Glutamatergic neuron (in vitro differentiated cells): ENCODE measurements at regions not wholly inside any gene's neighbourhood (a gene's known extent, or its start where the extent isn't known, plus 50 kb on each side); places are given as distances from the start of the nearest gene placed in this dataset.

Experiments used
- DNase-seq: peaks from one replicate; pipeline ENCODE4 v3.0.0; 2022
- H3K27ac Mint-ChIP-seq: one replicate; pipeline ENCODE4 v1.8.0; 2020; ENCODE audit warnings: mild to moderate bottlenecking, mixed read lengths, inconsistent platforms; ENCODE audit not compliant: unreplicated experiment
- H3K27me3 Mint-ChIP-seq: one replicate; pipeline ENCODE4 v1.8.0; 2020; ENCODE audit warnings: mild to moderate bottlenecking, moderate library complexity, mixed read lengths, inconsistent platforms; ENCODE audit not compliant: unreplicated experiment
- H3K36me3 Mint-ChIP-seq: one replicate; pipeline ENCODE4 v1.8.0; 2020; ENCODE audit warnings: mild to moderate bottlenecking, mixed read lengths, inconsistent platforms; ENCODE audit not compliant: unreplicated experiment
- H3K4me1 Mint-ChIP-seq: one replicate; pipeline ENCODE4 v1.8.0; 2020; ENCODE audit warnings: mild to moderate bottlenecking, low read depth, mixed read lengths, inconsistent platforms; ENCODE audit not compliant: unreplicated experiment
- H3K4me3 Mint-ChIP-seq: one replicate; pipeline ENCODE4 v1.8.0; 2020; ENCODE audit warnings: mild to moderate bottlenecking, mixed read lengths, inconsistent platforms; ENCODE audit not compliant: unreplicated experiment
- H3K9me3 Mint-ChIP-seq: one replicate; pipeline ENCODE4 v1.8.0; 2020; ENCODE audit warnings: mild to moderate bottlenecking, moderate library complexity, mixed read lengths, inconsistent platforms; ENCODE audit not compliant: unreplicated experiment
- CTCF ChIP-seq: fragments of 200-600 bp; sonication (generic); IDR thresholded peaks from one replicate; pipeline ENCODE4 v1.5.0; 2021; ENCODE audit not compliant: partially characterized antibody, unreplicated experiment

DNA sequence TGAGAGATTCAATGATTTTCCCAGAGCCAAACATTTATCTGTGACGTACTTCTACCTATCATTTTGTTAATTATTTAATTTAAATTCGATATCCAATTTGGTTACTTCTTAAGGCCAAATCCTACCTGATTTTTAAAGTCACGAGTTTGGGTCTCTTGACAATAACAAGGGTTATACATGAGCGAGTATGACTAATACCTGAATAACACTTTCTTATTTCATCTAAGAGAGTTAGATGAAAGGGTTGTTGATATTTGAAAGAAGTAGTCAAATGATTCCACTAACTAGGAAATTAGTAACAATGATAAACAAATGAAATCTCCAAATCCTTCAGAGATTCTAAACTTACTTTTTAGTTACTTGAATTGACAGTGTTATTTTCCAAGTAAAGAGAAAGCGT lies 1086.9 kb downstream of the XPNPEP1 start:
- Mint-ChIP-seq H3K4me3 (no peak overlapping the region), H3K9me3 (no peaks in the 10 kb centered on the region), H3K36me3 (no peaks in the 10 kb centered on the region), H3K4me1 (no peaks in the 10 kb centered on the region), H3K27me3 (no peaks in the 10 kb centered on the region), H3K27ac (no peak overlapping the region)
- DNase-seq = no peak
- no peak for TF ChIP-seq CTCF

DNA sequence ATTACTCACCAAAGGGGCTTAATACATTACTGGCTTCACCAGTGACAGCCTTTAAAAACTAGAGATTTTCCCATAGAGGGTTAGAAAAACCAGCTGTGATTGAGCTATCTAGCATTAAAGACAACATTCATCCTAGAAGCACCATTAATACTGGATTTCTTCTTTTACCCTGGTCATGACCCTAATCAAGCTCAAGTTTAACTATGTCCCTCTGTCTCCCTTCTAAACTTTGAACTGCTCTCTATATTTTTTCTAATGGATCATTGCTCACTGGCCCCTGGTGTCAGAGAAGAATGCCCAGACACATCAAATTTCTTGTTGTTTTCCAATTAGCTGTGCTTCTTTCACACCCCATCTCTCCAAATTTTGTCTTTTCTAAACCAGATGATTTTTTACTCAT lies 1101.3 kb downstream of the XPNPEP1 start:
- Mint-ChIP-seq H3K4me3 (no peak overlapping the region), H3K36me3 (no peaks in the 10 kb centered on the region), H3K27ac (no peak overlapping the region), H3K9me3 (no peaks in the 10 kb centered on the region), H3K27me3 (no peaks in the 10 kb centered on the region), H3K4me1 (peaks cover 15% of the 10 kb centered on the region)
- TF ChIP-seq CTCF = no peak
- DNase-seq = no peak

DNA sequence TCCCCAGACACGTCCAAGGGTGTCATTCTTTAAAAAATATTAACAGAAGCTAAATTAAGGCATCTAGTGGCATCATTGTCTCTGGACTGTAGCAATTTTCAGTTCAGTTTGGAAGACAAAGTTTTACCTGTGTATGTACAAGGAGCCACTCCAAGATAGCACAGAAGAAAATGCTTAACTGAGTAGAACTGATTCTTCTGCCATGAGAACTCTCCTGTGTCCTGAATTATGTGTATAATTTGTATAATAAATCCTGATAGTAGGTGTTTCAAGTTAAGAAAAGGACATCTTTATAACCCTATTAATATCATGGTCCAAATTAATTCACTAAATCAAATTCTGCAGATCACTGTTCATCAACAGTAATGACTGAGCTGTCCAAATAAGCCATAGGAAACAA lies 1104.0 kb downstream of the XPNPEP1 start:
- no peak for TF ChIP-seq CTCF
- Mint-ChIP-seq H3K4me3 (no peak overlapping the region), H3K36me3 (no peaks in the 10 kb centered on the region), H3K9me3 (no peaks in the 10 kb centered on the region), H3K4me1 (peaks cover 16% of the 10 kb centered on the region), H3K27ac (no peak overlapping the region), H3K27me3 (peaks cover 2% of the 10 kb centered on the region)
- DNase-seq = no peak

DNA sequence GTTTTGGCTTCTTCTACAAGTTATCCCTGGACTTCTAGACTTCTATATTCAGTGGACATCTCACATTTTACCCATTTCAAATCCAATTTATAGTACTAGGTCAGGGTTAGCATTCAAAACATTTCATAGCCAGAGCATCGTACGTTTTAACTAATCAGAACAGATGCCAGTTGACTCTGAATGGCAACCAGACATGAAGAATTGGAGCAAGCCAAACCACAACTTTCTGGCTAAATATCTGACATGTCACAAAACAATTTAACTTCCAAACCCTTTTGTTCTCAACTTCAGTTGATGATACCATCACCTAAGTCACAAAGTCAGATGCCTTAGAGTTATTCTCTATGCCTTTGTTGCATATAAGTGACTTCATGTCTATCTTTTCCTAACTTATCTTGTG lies 1105.7 kb downstream of the XPNPEP1 start:
- H3K9me3 Mint-ChIP-seq = no peaks in the 10 kb centered on the region
- no peak for TF ChIP-seq CTCF
- H3K36me3 Mint-ChIP-seq = no peaks in the 10 kb centered on the region
- no peak overlapping the region for H3K4me3 Mint-ChIP-seq
- peaks cover 2% of the 10 kb centered on the region for H3K27me3 Mint-ChIP-seq
- H3K27ac Mint-ChIP-seq = no peak overlapping the region
- DNase-seq = no peak
- H3K4me1 Mint-ChIP-seq = peaks cover 16% of the 10 kb centered on the region

DNA sequence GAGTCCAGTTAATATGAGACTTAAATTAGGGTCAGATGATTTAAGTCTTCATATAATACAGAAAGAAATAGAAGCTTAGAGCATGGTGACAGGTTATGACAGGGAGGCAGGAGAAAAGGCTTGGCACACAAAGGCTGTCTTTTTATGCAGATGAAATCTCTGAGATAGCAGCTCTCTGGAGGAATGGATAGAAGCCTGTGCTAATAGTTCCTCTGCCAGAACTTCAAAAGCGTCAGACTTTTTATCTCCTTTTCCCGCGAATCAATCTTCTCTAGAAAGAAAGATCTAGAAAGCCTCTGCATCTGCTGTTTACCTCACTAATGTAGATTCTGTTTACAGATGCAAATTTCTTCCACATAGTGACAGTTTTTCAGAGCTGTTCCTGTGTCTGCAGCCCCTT lies 1106.2 kb downstream of the XPNPEP1 start:
- DNase-seq = no peak
- Mint-ChIP-seq H3K9me3 (no peaks in the 10 kb centered on the region), H3K27ac (no peak overlapping the region), H3K36me3 (no peaks in the 10 kb centered on the region), H3K4me3 (no peak overlapping the region), H3K27me3 (peaks cover 2% of the 10 kb centered on the region), H3K4me1 (peaks cover 16% of the 10 kb centered on the region)
- TF ChIP-seq CTCF = no peak
